ENCODE measurements at regions not wholly inside any gene's neighbourhood (a gene's known extent, or its start where the extent isn't known, plus 50 kb on each side); places are given as distances from the start of the nearest gene placed in this dataset.

GRCh38 chr20:58006346-58007316 is 221.8 kb downstream of the ANKRD60 start:
- Histone ChIP-seq H3K27ac (ENCODE audit: low read depth, low read length, poor library complexity, severe bottlenecking) (no peak overlapping the region), H4K20me1 (ENCODE audit: insufficient read depth, low read length) (no peaks in the 10 kb centered on the region), H3K4me2 (ENCODE audit: low read length) (no peak overlapping the region), H3K9me3 (ENCODE audit: low read length) (no peaks in the 10 kb centered on the region), H3K79me2 (ENCODE audit: insufficient read depth, low read depth, low read length) (no peaks in the 10 kb centered on the region), H3K4me3 (ENCODE audit: low read depth, low read length, poor library complexity, severe bottlenecking) (no peak overlapping the region), H3K9me2 (ENCODE audit: insufficient read depth, low read length) (no peaks in the 10 kb centered on the region), H3K36me3 (ENCODE audit: insufficient read depth, low read length) (no peaks in the 10 kb centered on the region), H3K4me1 (ENCODE audit: insufficient read depth, low read length, poor library complexity, severe bottlenecking) (no peaks in the 10 kb centered on the region), H2AFZ (ENCODE audit: low read length) (no peak overlapping the region)
- TF ChIP-seq CTCF (conservative IDR thresholded peaks at IDR 0.05; ENCODE audit: low read length): no peak
- TF ChIP-seq EZH2phosphoT487 (IDR thresholded peaks at IDR 0.05; ENCODE audit: borderline replicate concordance, low read depth, low read length): no peak
- no peak for DNase-seq (ENCODE audit: low spot score)
- no TSS peak for BruUV-seq (replicated peaks)
- ChIA-PET CTCF (ENCODE audit: unreplicated experiment) (no interaction called here), POLR2A (interaction anchor here (1.0 kb wide), 1 partner anchor 21 kb away, joined by 3 read pairs; no protein-coding TSS in a partner anchor)
- intact Hi-C loops (cut with micrococcal nuclease; ENCODE audit: unreplicated experiment): no loop called here

GRCh38 chr20:58005581-58006345 is 222.7 kb downstream of the ANKRD60 start:
- POLR2A ChIA-PET: interaction anchor here (1.0 kb wide), 1 partner anchor 22 kb away, joined by 3 read pairs; no protein-coding TSS in a partner anchor
- no peaks in the 10 kb centered on the region for H3K9me2 ChIP-seq (ENCODE audit: insufficient read depth, low read length)
- no peak overlapping the region for H3K27ac ChIP-seq (ENCODE audit: low read depth, low read length, poor library complexity, severe bottlenecking)
- no TSS peak for BruUV-seq (replicated peaks)
- H3K4me2 ChIP-seq (ENCODE audit: low read length): no peak overlapping the region
- TF ChIP-seq EZH2phosphoT487 (IDR thresholded peaks at IDR 0.05; ENCODE audit: borderline replicate concordance, low read depth, low read length) (no peak), CTCF (conservative IDR thresholded peaks at IDR 0.05; ENCODE audit: low read length) (no peak)
- no peak overlapping the region for H2AFZ ChIP-seq (ENCODE audit: low read length)
- no peaks in the 10 kb centered on the region for H4K20me1 ChIP-seq (ENCODE audit: insufficient read depth, low read length)
- H3K4me1 ChIP-seq (ENCODE audit: insufficient read depth, low read length, poor library complexity, severe bottlenecking): no peaks in the 10 kb centered on the region
- CTCF ChIA-PET (ENCODE audit: unreplicated experiment): no interaction called here
- intact Hi-C loops (cut with micrococcal nuclease; ENCODE audit: unreplicated experiment): no loop called here
- H3K9me3 ChIP-seq (ENCODE audit: low read length): no peaks in the 10 kb centered on the region
- no peak overlapping the region for H3K4me3 ChIP-seq (ENCODE audit: low read depth, low read length, poor library complexity, severe bottlenecking)
- no peaks in the 10 kb centered on the region for H3K79me2 ChIP-seq (ENCODE audit: insufficient read depth, low read depth, low read length)
- no peak for DNase-seq (ENCODE audit: low spot score)
- no peaks in the 10 kb centered on the region for H3K36me3 ChIP-seq (ENCODE audit: insufficient read depth, low read length)

All from OCI-LY7 (cell line).